IMR-90 (cell line): ENCODE measurements at regions not wholly inside any gene's neighbourhood (a gene's known extent, or its start where the extent isn't known, plus 50 kb on each side); places are given as distances from the start of the nearest gene placed in this dataset.

ENCODE experiments used
- ATAC-seq: fragments of 200-7000 bp; cut with Tn5 transposase; 2 replicates; pipeline ENCODE4 v1.9.1; 2020; ENCODE audit warnings: low read depth, mild to moderate bottlenecking, moderate library complexity
- BruUV-seq: library from RNA; stranded (reverse); fragments of 400-500 nt; replicated peaks from 2 replicates; lab custom pipeline; 2021; lab: Mats Ljungman, UMichigan
- CTCF ChIA-PET: fragments of 300-600 bp; formaldehyde crosslinking; extraction: SDS; loops from one replicate; lab custom pipeline; 2021; ENCODE audit warnings: antibody characterized with exemption; lab: Yijun Ruan, JAX
- POLR2A ChIA-PET: fragments of 300-600 bp; sonication (Branson Sonifier 250); formaldehyde crosslinking; loops from one replicate; lab custom pipeline; 2022; ENCODE audit warnings: antibody characterized with exemption; ENCODE audit not compliant: unreplicated experiment; lab: Charles Lee
- DNase-seq: peaks from one replicate; pipeline ENCODE4 v3.0.0; 2013
- H2AFZ ChIP-seq: replicated peaks from 2 replicates; pipeline ENCODE3; 2013; ENCODE audit warnings: low read length, mild to moderate bottlenecking; ENCODE audit not compliant: poor library complexity
- H2AK5ac ChIP-seq: 2 replicates; pipeline ENCODE4 v1.6.1; 2013; ENCODE audit warnings: low read depth, low read length, inconsistent platforms
- H2AK9ac ChIP-seq: replicated peaks from 2 replicates; pipeline ENCODE3; 2013; ENCODE audit warnings: mild to moderate bottlenecking, low read depth, low read length, moderate library complexity; ENCODE audit not compliant: poor library complexity
- H2BK120ac ChIP-seq: 2 replicates; pipeline ENCODE4 v1.6.1; 2013; ENCODE audit warnings: low read depth, low read length, inconsistent platforms
- H2BK15ac ChIP-seq: 3 replicates; pipeline ENCODE4 v1.6.1; 2013; ENCODE audit warnings: low read depth, low read length, inconsistent platforms
- H2BK20ac ChIP-seq: 2 replicates; pipeline ENCODE4 v1.6.1; 2013; ENCODE audit warnings: low read depth, mild to moderate bottlenecking, inconsistent platforms, low read length, moderate library complexity
- H2BK5ac ChIP-seq: 2 replicates; pipeline ENCODE4 v1.6.1; 2013; ENCODE audit warnings: mild to moderate bottlenecking, low read depth, low read length, inconsistent platforms; ENCODE audit not compliant: poor library complexity, severe bottlenecking
- H3K14ac ChIP-seq: replicated peaks from 2 replicates; pipeline ENCODE4 v1.6.1; 2013; ENCODE audit warnings: low read depth, low read length, inconsistent platforms
- H3K18ac ChIP-seq: 2 replicates; pipeline ENCODE4 v1.6.1; 2013; ENCODE audit warnings: low read depth, low read length, control low read depth
- H3K23ac ChIP-seq: 2 replicates; pipeline ENCODE4 v1.6.1; 2013; ENCODE audit warnings: low read depth, low read length, inconsistent platforms
- H3K27ac ChIP-seq: 2 replicates; pipeline ENCODE4 v1.5.1; 2013; ENCODE audit warnings: mild to moderate bottlenecking, control low read depth, low read length; ENCODE audit not compliant: insufficient read depth
- H3K27me3 ChIP-seq: 2 replicates; pipeline ENCODE4 v1.6.1; 2013; ENCODE audit warnings: low read length; ENCODE audit not compliant: control insufficient read depth, insufficient read depth
- H3K36me3 ChIP-seq: 2 replicates; pipeline ENCODE4 v1.6.1; 2013; ENCODE audit warnings: low read length, mixed read lengths; ENCODE audit not compliant: control insufficient read depth, insufficient read depth
- H3K4ac ChIP-seq: 2 replicates; pipeline ENCODE4 v1.6.1; 2013; ENCODE audit warnings: low read depth, low read length, inconsistent platforms
- H3K4me1 ChIP-seq: 2 replicates; pipeline ENCODE4 v1.6.1; 2013; ENCODE audit warnings: low read length, mixed read lengths; ENCODE audit not compliant: control insufficient read depth, insufficient read depth
- H3K4me2 ChIP-seq: 2 replicates; pipeline ENCODE4 v1.6.1; 2013; ENCODE audit warnings: low read depth, mild to moderate bottlenecking, control low read depth, low read length, moderate library complexity
- H3K4me3 ChIP-seq: 2 replicates; pipeline ENCODE4 v1.5.1; 2013; ENCODE audit warnings: low read depth, mild to moderate bottlenecking, control low read depth, low read length, moderate library complexity; ENCODE audit not compliant: insufficient read depth
- H3K56ac ChIP-seq: 2 replicates; pipeline ENCODE4 v1.6.1; 2013; ENCODE audit warnings: low read length, inconsistent platforms; ENCODE audit not compliant: insufficient read depth; ENCODE audit errors: extremely low read depth
- H3K79me1 ChIP-seq, 2 experiments: 2 replicates each; pipeline ENCODE4 v1.6.1; 2013; ENCODE audit warnings: low read length in 2 of 2, inconsistent platforms in 1 of 2, low read depth in 1 of 2
- H3K9ac ChIP-seq: 2 replicates; pipeline ENCODE4 v1.6.1; 2013; ENCODE audit warnings: low read depth, low read length, control low read depth
- H3K9me1 ChIP-seq: 2 replicates; pipeline ENCODE4 v1.6.1; 2013; ENCODE audit warnings: low read length, inconsistent platforms; ENCODE audit not compliant: insufficient read depth
- H3K9me3 ChIP-seq: 2 replicates; pipeline ENCODE4 v1.6.1; 2013; ENCODE audit warnings: low read length; ENCODE audit not compliant: control insufficient read depth, insufficient read depth
- H4K20me1 ChIP-seq: 2 replicates; pipeline ENCODE4 v1.6.1; 2013; ENCODE audit warnings: low read length, inconsistent platforms; ENCODE audit not compliant: insufficient read depth
- H4K5ac ChIP-seq: 2 replicates; pipeline ENCODE4 v1.6.1; 2013; ENCODE audit warnings: mild to moderate bottlenecking, low read depth, low read length, control low read depth
- H4K8ac ChIP-seq, 2 experiments: 2 replicates each; pipeline ENCODE4 v1.6.1; 2013; ENCODE audit warnings: low read depth in 2 of 2, low read length in 2 of 2, control low read depth in 1 of 2, inconsistent platforms in 1 of 2
- H4K91ac ChIP-seq: 2 replicates; pipeline ENCODE4 v1.6.1; 2013; ENCODE audit warnings: low read depth, low read length, inconsistent platforms; ENCODE audit not compliant: insufficient read depth
- CHD1 ChIP-seq: IDR thresholded peaks from 2 replicates; pipeline ENCODE4 v1.6.1; 2012; ENCODE audit warnings: low read depth, low read length, improper control_type of control experiment
- FOS ChIP-seq: fragments of 150-350 bp; IDR thresholded peaks from 2 replicates; pipeline ENCODE4 v1.6.1; 2016; ENCODE audit warnings: low read depth, low read length
- MAFK ChIP-seq: IDR thresholded peaks from 2 replicates; pipeline ENCODE4 v1.6.1; 2012; ENCODE audit warnings: low read depth, low read length, improper control_type of control experiment
- MAZ ChIP-seq: IDR thresholded peaks from 2 replicates; pipeline ENCODE4 v1.6.1; 2012; ENCODE audit warnings: low read depth, mild to moderate bottlenecking, low read length, improper control_type of control experiment, moderate library complexity, borderline replicate concordance
- MXI1 ChIP-seq: IDR thresholded peaks from 2 replicates; pipeline ENCODE4 v1.6.1; 2012; ENCODE audit warnings: low read depth, mild to moderate bottlenecking, low read length, moderate library complexity, borderline replicate concordance
- POLR2A ChIP-seq: IDR thresholded peaks from 2 replicates; pipeline ENCODE4 v1.6.1; 2012; ENCODE audit warnings: mild to moderate bottlenecking, low read depth, low read length
- RAD21 ChIP-seq: IDR thresholded peaks from 2 replicates; pipeline ENCODE4 v1.6.1; 2012; ENCODE audit warnings: low read length, improper control_type of control experiment
- RFX5 ChIP-seq: IDR thresholded peaks from 2 replicates; pipeline ENCODE4 v1.8.0; 2012; ENCODE audit warnings: low read depth, mild to moderate bottlenecking, low read length, moderate library complexity
- SMC3 ChIP-seq: fragments of 150-350 bp; IDR thresholded peaks from 2 replicates; pipeline ENCODE4 v1.6.1; 2016; ENCODE audit warnings: low read depth, mild to moderate bottlenecking, antibody characterized with exemption, low read length, moderate library complexity
- WGBS, 2 experiments: methylation state at CpG; one replicate each; pipeline versions ENCODE4 v1.1.5 to v1.1.7; 2013; ENCODE audit warnings: missing lambda C conversion rate in 2 of 2; ENCODE audit not compliant: insufficient read length in 1 of 2; ENCODE audit errors: extremely low coverage in 2 of 2; 5-methylcytosine and 5-hydroxymethylcytosine counted together
- dilution Hi-C: fragments of 300-500 bp; cut with HindIII; formaldehyde crosslinking; loops from one replicate; pipeline ENCODE4 v1.14.3; 2018; ENCODE audit warnings: low sequenced_read_pairs; ENCODE audit not compliant: unreplicated experiment
- in situ Hi-C: fragments of 300-500 bp; cut with MboI; formaldehyde crosslinking; loops from 3 replicates; pipeline ENCODE4 v1.14.3; 2019; ENCODE audit warnings: low sequenced_read_pairs, inconsistent platforms, mixed read lengths
- intact Hi-C: fragments of 100-400 bp; cut with micrococcal nuclease; formaldehyde crosslinking; loops from 2 replicates; pipeline ENCODE4 v1.10.0; 2022
- TF ChIP-seq, protein P1 (sequence below): fragments of 150-350 bp; IDR thresholded peaks from 2 replicates; pipeline ENCODE4 v1.6.1; 2017; ENCODE audit warnings: mild to moderate bottlenecking, antibody characterized with exemption, low read length, low read depth

DNA sequence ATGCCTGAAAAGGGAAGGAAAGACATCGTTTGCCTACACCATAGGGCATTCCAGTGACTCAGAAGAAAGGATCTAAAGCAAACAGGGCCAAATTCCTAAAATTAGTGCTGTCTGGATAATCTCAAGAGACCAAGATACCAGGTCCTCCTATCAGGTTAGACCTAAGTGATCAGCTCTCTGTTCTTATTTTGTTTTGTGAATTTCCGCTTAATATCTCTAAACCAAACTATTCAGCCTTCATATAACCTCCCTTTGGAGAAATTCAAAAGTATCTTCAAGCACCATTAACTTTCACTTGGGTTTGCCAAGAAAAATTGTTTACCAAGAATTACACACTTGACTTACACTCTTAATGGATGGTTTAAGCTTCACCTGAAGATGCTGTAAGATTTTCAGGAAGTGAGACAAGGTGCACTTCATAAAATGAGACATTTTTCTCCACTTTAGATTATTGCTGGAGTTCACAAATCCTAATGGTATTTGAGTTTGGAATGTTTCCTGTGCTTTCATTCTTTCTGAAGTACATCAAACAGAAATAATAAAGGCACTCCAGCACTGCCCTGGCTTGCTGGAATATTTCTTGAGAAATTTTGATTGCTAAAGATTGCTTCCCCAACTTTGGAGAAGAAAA is 376.1 kb downstream of the LMO7 start (continued):
- no peak for TF ChIP-seq FOS

DNA sequence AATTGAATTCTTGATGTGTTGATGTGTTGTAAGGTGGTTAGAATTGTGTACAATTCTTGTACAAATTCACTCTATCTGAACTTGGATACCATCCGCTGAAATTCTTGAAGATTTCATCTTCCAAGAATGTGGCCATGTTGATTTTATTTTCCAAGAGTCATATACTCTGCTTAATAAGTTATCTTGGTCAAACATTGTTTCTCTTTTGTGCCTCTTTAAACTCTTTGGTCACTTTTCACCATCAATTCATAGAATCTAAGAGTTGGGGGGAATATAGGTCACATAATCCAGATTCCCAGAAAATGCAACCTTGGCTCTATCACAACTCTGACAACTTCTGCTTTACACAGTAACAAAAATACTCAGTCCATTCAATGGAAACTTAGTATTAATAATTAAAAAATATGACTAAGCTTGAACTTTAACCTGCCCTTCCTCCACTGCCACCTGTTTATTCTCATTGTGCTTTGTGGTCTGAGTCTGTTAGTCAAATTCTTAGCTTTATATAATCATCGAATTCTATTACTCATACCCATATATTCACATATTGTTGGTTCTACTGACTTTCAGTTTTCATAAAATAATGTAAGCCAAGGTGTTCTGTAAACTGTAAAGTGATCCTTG is 373.2 kb downstream of the LMO7 start:
- Histone ChIP-seq H3K36me3 (no peaks in the 10 kb centered on the region), H3K27me3 (no peaks in the 10 kb centered on the region), H3K27ac (no peak overlapping the region), H3K79me1 (no peaks in the 10 kb centered on the region), H3K4ac (no peak overlapping the region), H3K23ac (no peak overlapping the region), H2AFZ (no peak overlapping the region), H3K56ac (no peak overlapping the region), H3K4me1 (peaks cover 5% of the 10 kb centered on the region), H2BK120ac (no peak overlapping the region), H4K91ac (no peak overlapping the region), H3K9me1 (0 out of 2 replicates have a peak, but pooled peaks cover 4% of the 10 kb centered on the region), H3K9ac (no peak overlapping the region), H3K18ac (no peak overlapping the region; the same call in 1 of the 2 replicates), H3K4me2 (no peak overlapping the region; the same call in 1 of the 2 replicates), H2BK5ac (no peak overlapping the region), H4K8ac (no peak overlapping the region), H2AK5ac (no peak overlapping the region), H4K5ac (no peak overlapping the region), H2AK9ac (no peak overlapping the region), H3K9me3 (no peaks in the 10 kb centered on the region), H3K14ac (no peak overlapping the region), H4K20me1 (no peaks in the 10 kb centered on the region), H2BK20ac (no peak overlapping the region), H2BK15ac (no peak overlapping the region), H3K4me3 (no peak overlapping the region)
- ATAC-seq (peak; percentile 38), DNase-seq (peak; percentile 75)
- dilution Hi-C loops (no loop called here), in situ Hi-C loops (loop anchor here (25.0 kb wide), 1 partner anchor 322 kb away; no protein-coding TSS in a partner anchor), intact Hi-C loops (no loop called here)
- TF ChIP-seq MXI1 (no peak), RAD21 (no peak), RFX5 (no peak), POLR2A (no peak), CHD1 (no peak), MAZ (no peak), SMC3 (no peak), MAFK (no peak)
- TF ChIP-seq, protein P1, sequence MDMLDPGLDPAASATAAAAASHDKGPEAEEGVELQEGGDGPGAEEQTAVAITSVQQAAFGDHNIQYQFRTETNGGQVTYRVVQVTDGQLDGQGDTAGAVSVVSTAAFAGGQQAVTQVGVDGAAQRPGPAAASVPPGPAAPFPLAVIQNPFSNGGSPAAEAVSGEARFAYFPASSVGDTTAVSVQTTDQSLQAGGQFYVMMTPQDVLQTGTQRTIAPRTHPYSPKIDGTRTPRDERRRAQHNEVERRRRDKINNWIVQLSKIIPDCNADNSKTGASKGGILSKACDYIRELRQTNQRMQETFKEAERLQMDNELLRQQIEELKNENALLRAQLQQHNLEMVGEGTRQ, result no peak
- ChIA-PET POLR2A (no interaction called here), CTCF (interaction anchor here (1.1 kb wide), 1 partner anchor 9 kb away, joined by 3 read pairs; no protein-coding TSS in a partner anchor)
- BruUV-seq, result no TSS peak
- no CpG with 5 or more reads among the region's 2 CpGs for WGBS, 2 experiments
